ENCODE measurements at regions not wholly inside any gene's neighbourhood (a gene's known extent, or its start where the extent isn't known, plus 50 kb on each side); places are given as distances from the start of the nearest gene placed in this dataset.

- TF ChIP-seq TEAD4 (IDR thresholded peaks at IDR 0.05; ENCODE audit: low read depth, low read length) = no peak
- no peak for TF ChIP-seq EZH2 (IDR thresholded peaks at IDR 0.05; ENCODE audit: low read depth, low read length, severe bottlenecking)
- no peak for TF ChIP-seq CTCF (IDR thresholded peaks at IDR 0.05; ENCODE audit: control extremely low read depth in 1 of 3, insufficient read depth in 1 of 3, low read depth in 1 of 3, low read length in 3 of 3)
- no peak for TF ChIP-seq POLR2A (IDR thresholded peaks at IDR 0.05; ENCODE audit: control extremely low read depth in 1 of 2, low read depth in 2 of 2, low read length in 2 of 2)
- TF ChIP-seq SUZ12 (IDR thresholded peaks at IDR 0.05; ENCODE audit: low read length) = no peak
- no peak for TF ChIP-seq EP300 (IDR thresholded peaks at IDR 0.05; ENCODE audit: borderline replicate concordance in 1 of 2, low read depth in 2 of 2, low read length in 2 of 2)
- no peak for TF ChIP-seq PHF8 (conservative IDR thresholded peaks at IDR 0.05; ENCODE audit: low read depth, low read length)
- TF ChIP-seq FOSL1 (IDR thresholded peaks at IDR 0.05; ENCODE audit: insufficient read depth, low read depth, low read length) = no peak
- no peak for TF ChIP-seq POLR2AphosphoS5 (IDR thresholded peaks at IDR 0.05; ENCODE audit: low read depth, low read length)
- TF ChIP-seq, protein P1, sequence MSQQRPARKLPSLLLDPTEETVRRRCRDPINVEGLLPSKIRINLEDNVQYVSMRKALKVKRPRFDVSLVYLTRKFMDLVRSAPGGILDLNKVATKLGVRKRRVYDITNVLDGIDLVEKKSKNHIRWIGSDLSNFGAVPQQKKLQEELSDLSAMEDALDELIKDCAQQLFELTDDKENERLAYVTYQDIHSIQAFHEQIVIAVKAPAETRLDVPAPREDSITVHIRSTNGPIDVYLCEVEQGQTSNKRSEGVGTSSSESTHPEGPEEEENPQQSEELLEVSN (IDR thresholded peaks at IDR 0.05) = no peak
- no peak for TF ChIP-seq NRF1 (IDR thresholded peaks at IDR 0.05; ENCODE audit: low read depth, low read length)
- TF ChIP-seq SIN3A (conservative IDR thresholded peaks at IDR 0.05 in 1 of 2, IDR thresholded peaks at IDR 0.05 in 1 of 2; ENCODE audit: low read depth in 1 of 2, low read length in 2 of 2) = no peak
- TF ChIP-seq, protein P2, sequence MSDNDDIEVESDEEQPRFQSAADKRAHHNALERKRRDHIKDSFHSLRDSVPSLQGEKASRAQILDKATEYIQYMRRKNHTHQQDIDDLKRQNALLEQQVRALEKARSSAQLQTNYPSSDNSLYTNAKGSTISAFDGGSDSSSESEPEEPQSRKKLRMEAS (IDR thresholded peaks at IDR 0.05) = no peak
- no peak for TF ChIP-seq TAF1 (IDR thresholded peaks at IDR 0.05; ENCODE audit: low read depth, low read length)
Observed at GRCh38 chr1:79069828-79070227, 63.3 kb upstream of the ADGRL4 start.

Measured in H1 (cell line).